ENCODE measurements at regions not wholly inside any gene's neighbourhood (a gene's known extent, or its start where the extent isn't known, plus 50 kb on each side); places are given as distances from the start of the nearest gene placed in this dataset.

GRCh38 chr18:46364048-46364447 lies 259.9 kb downstream of the HAUS1 start:
- no peak for TF ChIP-seq POLR2AphosphoS5 (IDR thresholded peaks at IDR 0.05; ENCODE audit: control insufficient read depth, insufficient read depth, low read depth, low read length)
- TF ChIP-seq RB1 (IDR thresholded peaks at IDR 0.05; ENCODE audit: low read depth), result no peak
